Keratinocyte (primary cell): ENCODE measurements at regions not wholly inside any gene's neighbourhood (a gene's known extent, or its start where the extent isn't known, plus 50 kb on each side); places are given as distances from the start of the nearest gene placed in this dataset.

Experiments
- CTCF ChIP-seq, 3 experiments: IDR thresholded peaks in 1 of 3; conservative IDR thresholded peaks in 1 of 3; optimal IDR thresholded peaks in 1 of 3; 2 replicates in 2 of 3; 3 replicates in 1 of 3; pipeline versions ENCODE3 to v1.5.1; 2011; ENCODE audit warnings: low read length in 3 of 3, mild to moderate bottlenecking in 3 of 3, moderate library complexity in 2 of 3, control low read depth in 1 of 3, inconsistent platforms in 1 of 3; ENCODE audit not compliant: insufficient read depth in 2 of 3; ENCODE audit errors: extremely low read depth in 1 of 3
- EZH2 ChIP-seq: IDR thresholded peaks from one replicate; pipeline ENCODE4 v1.6.1; 2012; ENCODE audit warnings: inconsistent platforms, mild to moderate bottlenecking, low read length, moderate library complexity

GRCh38 chr5:112614285-112614684 is 123.4 kb upstream of the APC start:
- no peak for TF ChIP-seq CTCF (optimal IDR thresholded peaks at IDR 0.05 in 1 of 3, IDR thresholded peaks at IDR 0.05 in 1 of 3, conservative IDR thresholded peaks at IDR 0.05 in 1 of 3; ENCODE audit: extremely low read depth in 1 of 3, insufficient read depth in 2 of 3, low read length in 3 of 3)
- no peak for TF ChIP-seq EZH2
